Hepatic stellate cell (primary cell): ENCODE measurements at regions not wholly inside any gene's neighbourhood (a gene's known extent, or its start where the extent isn't known, plus 50 kb on each side); places are given as distances from the start of the nearest gene placed in this dataset.
A peak's percentile ranks its signal among the peaks of the same experiment; 100 is the strongest.

Experiments
- DNase-seq: peaks from one replicate; pipeline ENCODE4 v3.0.0; 2011; ENCODE audit warnings: low spot score

- no peak for DNase-seq
Measured at GRCh38 chr17:27974045-27974436, 68.4 kb upstream of the NLK start.

GRCh38 chr17:27974531-27975145 lies 67.8 kb upstream of the NLK start:
- no peak for DNase-seq

- DNase-seq, result peak; percentile 37
Measured at GRCh38 chr17:27975146-27976011, 67.1 kb upstream of the NLK start.

- no peak for DNase-seq
Measured at GRCh38 chr17:27976331-27976730, 66.1 kb upstream of the NLK start.

GRCh38 chr17:27977751-27978688 lies 64.5 kb upstream of the NLK start:
- DNase-seq, result no peak

GRCh38 chr17:27978689-27979175 lies 63.7 kb upstream of the NLK start:
- no peak for DNase-seq

- peak; percentile 56 for DNase-seq
Measured at GRCh38 chr17:27980043-27980442, 62.4 kb upstream of the NLK start.

GRCh38 chr17:27981978-27982377 lies 60.5 kb upstream of the NLK start:
- no peak for DNase-seq

- no peak for DNase-seq
Measured at GRCh38 chr17:27982688-27983087, 59.8 kb upstream of the NLK start.

GRCh38 chr17:27983853-27984252 lies 58.6 kb upstream of the NLK start:
- DNase-seq, result no peak

- DNase-seq, result no peak
Measured at GRCh38 chr17:27984404-27984803, 58.1 kb upstream of the NLK start.

- no peak for DNase-seq
Measured at GRCh38 chr17:27984816-27985215, 57.7 kb upstream of the NLK start.

GRCh38 chr17:27985306-27985705 lies 57.2 kb upstream of the NLK start:
- DNase-seq, result no peak

GRCh38 chr17:27985736-27986399 lies 56.6 kb upstream of the NLK start:
- DNase-seq, result no peak

GRCh38 chr17:27986805-27987684 lies 55.4 kb upstream of the NLK start:
- no peak for DNase-seq

GRCh38 chr17:27989046-27989445 lies 53.4 kb upstream of the NLK start:
- DNase-seq, result no peak

- DNase-seq, result no peak
Measured at GRCh38 chr17:27990100-27990499, 52.4 kb upstream of the NLK start.

GRCh38 chr17:27990979-27991378 lies 51.5 kb upstream of the NLK start:
- DNase-seq, result no peak

GRCh38 chr17:27991462-27991993 lies 50.9 kb upstream of the NLK start:
- DNase-seq, result no peak
